SH-SY5Y (cell line): ENCODE measurements at regions not wholly inside any gene's neighbourhood (a gene's known extent, or its start where the extent isn't known, plus 50 kb on each side); places are given as distances from the start of the nearest gene placed in this dataset.

Experiments
- GATA2 ChIP-seq: IDR thresholded peaks from 2 replicates; pipeline ENCODE4 v1.6.1; 2011; ENCODE audit warnings: mild to moderate bottlenecking, low read depth, low read length
- GATA3 ChIP-seq: IDR thresholded peaks from 2 replicates; pipeline ENCODE4 v1.6.1; 2011; ENCODE audit warnings: low read depth, mild to moderate bottlenecking, low read length, moderate library complexity

GRCh38 chr1:5611851-5612250, 380.4 kb downstream of the NPHP4 start:
- TF ChIP-seq GATA2 (no peak), GATA3 (no peak)
